ENCODE measurements at regions not wholly inside any gene's neighbourhood (a gene's known extent, or its start where the extent isn't known, plus 50 kb on each side); places are given as distances from the start of the nearest gene placed in this dataset.

DNA sequence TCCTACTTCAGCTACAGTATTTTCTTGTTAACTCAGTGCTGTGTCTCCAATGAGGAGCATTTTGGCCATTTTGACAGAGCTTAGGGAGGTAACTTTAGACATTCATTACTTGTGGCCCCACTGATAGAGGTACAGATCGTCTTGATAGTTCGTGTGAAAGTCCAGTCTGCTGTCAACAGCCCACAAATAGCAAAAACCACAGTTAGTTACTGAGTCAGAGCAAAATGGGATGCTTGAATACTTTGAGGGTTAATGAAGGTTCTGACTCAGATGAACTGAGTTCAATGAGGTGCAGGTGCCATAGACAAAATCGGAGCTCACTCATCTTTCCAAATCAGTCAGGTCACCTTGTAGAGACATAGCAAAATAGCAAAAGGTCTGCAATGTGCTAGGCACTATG is 163.1 kb upstream of the TLE4 start:
- TF ChIP-seq, protein P1, sequence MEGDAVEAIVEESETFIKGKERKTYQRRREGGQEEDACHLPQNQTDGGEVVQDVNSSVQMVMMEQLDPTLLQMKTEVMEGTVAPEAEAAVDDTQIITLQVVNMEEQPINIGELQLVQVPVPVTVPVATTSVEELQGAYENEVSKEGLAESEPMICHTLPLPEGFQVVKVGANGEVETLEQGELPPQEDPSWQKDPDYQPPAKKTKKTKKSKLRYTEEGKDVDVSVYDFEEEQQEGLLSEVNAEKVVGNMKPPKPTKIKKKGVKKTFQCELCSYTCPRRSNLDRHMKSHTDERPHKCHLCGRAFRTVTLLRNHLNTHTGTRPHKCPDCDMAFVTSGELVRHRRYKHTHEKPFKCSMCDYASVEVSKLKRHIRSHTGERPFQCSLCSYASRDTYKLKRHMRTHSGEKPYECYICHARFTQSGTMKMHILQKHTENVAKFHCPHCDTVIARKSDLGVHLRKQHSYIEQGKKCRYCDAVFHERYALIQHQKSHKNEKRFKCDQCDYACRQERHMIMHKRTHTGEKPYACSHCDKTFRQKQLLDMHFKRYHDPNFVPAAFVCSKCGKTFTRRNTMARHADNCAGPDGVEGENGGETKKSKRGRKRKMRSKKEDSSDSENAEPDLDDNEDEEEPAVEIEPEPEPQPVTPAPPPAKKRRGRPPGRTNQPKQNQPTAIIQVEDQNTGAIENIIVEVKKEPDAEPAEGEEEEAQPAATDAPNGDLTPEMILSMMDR (IDR thresholded peaks at IDR 0.05): no peak
- TF ChIP-seq POLR2A (IDR thresholded peaks at IDR 0.05): no peak
- no peak overlapping the region for H3K4me3 ChIP-seq (replicated peaks in 1 of 3)
- H3K4me1 ChIP-seq: no peaks in the 10 kb centered on the region
- H3K9me3 ChIP-seq: no peaks in the 10 kb centered on the region
- intact Hi-C loops (cut with DNase I): no loop called here
- no peak overlapping the region for H3K27ac ChIP-seq
- DNase-seq: no peak
- no peaks in the 10 kb centered on the region for H3K36me3 ChIP-seq
- 84 to 88% methylated on average over 3 of the region's 3 CpGs for WGBS, 2 donors
- no peaks in the 10 kb centered on the region for H3K27me3 ChIP-seq

DNA sequence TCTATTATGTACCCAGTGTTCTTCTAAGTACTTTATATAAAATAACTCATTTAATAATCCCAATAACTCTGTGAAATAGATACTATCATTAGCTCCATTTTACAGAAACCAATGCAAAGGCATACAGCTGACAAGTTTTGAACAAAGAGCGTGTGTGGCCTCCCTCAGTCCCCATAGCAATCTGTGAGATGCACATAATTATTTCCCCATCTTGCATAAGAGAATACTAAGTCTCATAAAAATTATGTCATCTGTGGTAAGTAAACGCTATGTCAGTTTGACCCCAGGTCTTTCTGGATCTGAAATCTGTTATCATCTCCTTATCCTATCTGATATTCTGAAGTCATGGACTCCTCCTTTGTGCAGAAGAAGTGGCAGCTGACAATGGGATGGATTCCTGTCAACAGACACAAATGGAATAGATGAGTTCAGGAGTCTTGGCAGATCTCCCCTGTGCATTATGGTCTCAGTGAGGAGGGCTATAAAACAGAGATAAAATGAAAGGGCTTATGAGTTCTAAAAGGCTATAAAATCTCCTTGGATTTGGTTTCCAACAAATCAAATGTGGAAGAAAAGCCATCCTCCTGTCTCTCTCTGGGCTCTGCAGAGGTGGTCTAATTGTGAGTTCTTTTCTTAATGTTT is 162.5 kb upstream of the TLE4 start:
- no peaks in the 10 kb centered on the region for H3K36me3 ChIP-seq

DNA sequence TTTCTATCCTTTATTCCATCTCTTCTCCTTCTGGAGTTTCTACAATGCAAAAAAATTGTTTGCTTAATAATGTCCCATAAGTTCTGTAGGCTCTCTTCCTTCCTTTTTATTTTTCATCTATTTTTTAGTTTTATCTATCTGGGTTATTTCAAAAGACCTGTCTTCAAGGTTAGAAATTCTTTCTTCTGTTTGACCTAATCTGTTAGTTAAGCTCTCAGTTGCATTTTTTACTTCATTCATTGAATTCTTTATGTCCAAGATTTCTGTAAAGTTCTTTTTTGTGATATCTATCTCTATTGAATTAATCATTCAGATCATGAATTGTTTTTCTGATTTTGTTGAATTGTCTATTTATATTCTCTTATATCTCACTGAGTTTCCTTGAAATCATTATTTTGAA is 145.9 kb upstream of the TLE4 start:
- no peaks in the 10 kb centered on the region for H3K27me3 ChIP-seq
- no peak overlapping the region for H3K4me3 ChIP-seq (replicated peaks in 1 of 3)
- H3K36me3 ChIP-seq: no peaks in the 10 kb centered on the region
- DNase-seq: no peak
- intact Hi-C loops (cut with DNase I): no loop called here
- no peak for TF ChIP-seq POLR2A (IDR thresholded peaks at IDR 0.05)
- TF ChIP-seq, protein P1 (IDR thresholded peaks at IDR 0.05): no peak
- H3K4me1 ChIP-seq: no peaks in the 10 kb centered on the region
- no peaks in the 10 kb centered on the region for H3K9me3 ChIP-seq
- no peak overlapping the region for H3K27ac ChIP-seq

More for the DNA sequence above, 162.5 kb upstream of the TLE4 start:
- H3K27ac ChIP-seq: no peak overlapping the region
- DNase-seq: no peak
- H3K27me3 ChIP-seq: no peaks in the 10 kb centered on the region
- TF ChIP-seq, protein P1 (IDR thresholded peaks at IDR 0.05): no peak
- no peak for TF ChIP-seq POLR2A (IDR thresholded peaks at IDR 0.05)
- H3K4me3 ChIP-seq (replicated peaks in 1 of 3): no peak overlapping the region
- 94 to 96% methylated on average over 2 of the region's 2 CpGs for WGBS, 2 donors
- intact Hi-C loops (cut with DNase I): no loop called here
- H3K9me3 ChIP-seq: no peaks in the 10 kb centered on the region
- no peaks in the 10 kb centered on the region for H3K4me1 ChIP-seq

DNA sequence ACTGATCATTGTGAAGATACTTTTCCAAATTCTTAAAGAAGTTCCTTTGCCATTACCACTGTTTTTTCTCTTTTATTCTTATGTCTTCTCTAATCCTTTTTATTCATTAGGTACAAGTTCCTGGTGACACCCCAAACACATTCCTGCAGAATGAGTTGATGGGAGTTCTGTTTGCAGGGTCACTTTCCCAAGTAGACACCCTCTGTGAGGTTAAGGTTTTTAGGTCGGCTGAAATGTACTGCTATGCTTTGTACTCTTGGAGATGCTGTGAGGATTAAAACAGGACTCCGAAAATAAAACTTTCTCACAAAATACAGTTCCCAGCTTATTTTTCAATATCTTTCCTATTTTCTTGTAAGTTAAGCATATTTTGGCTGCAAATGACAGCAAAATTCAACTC is 143.3 kb upstream of the TLE4 start:
- Histone ChIP-seq H3K9me3 (no peaks in the 10 kb centered on the region), H3K36me3 (no peaks in the 10 kb centered on the region), H3K27ac (no peak overlapping the region), H3K27me3 (no peaks in the 10 kb centered on the region), H3K4me3 (replicated peaks in 1 of 3) (no peak overlapping the region), H3K4me1 (no peaks in the 10 kb centered on the region)
- TF ChIP-seq, protein P1 (IDR thresholded peaks at IDR 0.05): no peak
- TF ChIP-seq POLR2A (IDR thresholded peaks at IDR 0.05): no peak
- intact Hi-C loops (cut with DNase I): no loop called here
- DNase-seq: no peak
- WGBS, 2 donors: 80 to 84% methylated on average over 2 of the region's 2 CpGs

DNA sequence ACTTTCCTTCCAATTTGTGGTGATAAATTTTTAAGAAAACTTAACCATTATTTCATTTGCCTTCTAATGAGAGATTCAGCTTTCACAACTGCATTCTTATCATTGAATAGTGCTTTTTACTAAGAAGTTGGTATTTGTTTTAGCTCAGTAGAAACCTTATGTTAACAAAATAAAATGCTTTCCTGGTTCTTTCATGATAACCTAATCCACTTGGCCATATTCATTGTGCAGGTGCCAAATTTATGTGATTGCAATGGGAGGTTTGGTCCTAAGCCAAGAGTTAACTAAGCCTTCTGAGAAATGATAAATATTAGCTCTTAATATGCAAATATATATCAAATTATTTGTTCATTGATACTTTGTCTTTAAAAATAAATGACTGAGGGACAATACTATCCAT is 141.1 kb upstream of the TLE4 start:
- Histone ChIP-seq H3K36me3 (no peaks in the 10 kb centered on the region), H3K27me3 (no peaks in the 10 kb centered on the region), H3K4me1 (no peaks in the 10 kb centered on the region), H3K4me3 (replicated peaks in 1 of 3) (no peak overlapping the region), H3K9me3 (no peaks in the 10 kb centered on the region), H3K27ac (no peak overlapping the region)
- no peak for DNase-seq
- intact Hi-C loops (cut with DNase I): no loop called here
- no peak for TF ChIP-seq POLR2A (IDR thresholded peaks at IDR 0.05)
- TF ChIP-seq, protein P1 (IDR thresholded peaks at IDR 0.05): no peak

Measured in thyroid gland (tissue), 4 donors.